ENCODE measurements at regions not wholly inside any gene's neighbourhood (a gene's known extent, or its start where the extent isn't known, plus 50 kb on each side); places are given as distances from the start of the nearest gene placed in this dataset.

DNA sequence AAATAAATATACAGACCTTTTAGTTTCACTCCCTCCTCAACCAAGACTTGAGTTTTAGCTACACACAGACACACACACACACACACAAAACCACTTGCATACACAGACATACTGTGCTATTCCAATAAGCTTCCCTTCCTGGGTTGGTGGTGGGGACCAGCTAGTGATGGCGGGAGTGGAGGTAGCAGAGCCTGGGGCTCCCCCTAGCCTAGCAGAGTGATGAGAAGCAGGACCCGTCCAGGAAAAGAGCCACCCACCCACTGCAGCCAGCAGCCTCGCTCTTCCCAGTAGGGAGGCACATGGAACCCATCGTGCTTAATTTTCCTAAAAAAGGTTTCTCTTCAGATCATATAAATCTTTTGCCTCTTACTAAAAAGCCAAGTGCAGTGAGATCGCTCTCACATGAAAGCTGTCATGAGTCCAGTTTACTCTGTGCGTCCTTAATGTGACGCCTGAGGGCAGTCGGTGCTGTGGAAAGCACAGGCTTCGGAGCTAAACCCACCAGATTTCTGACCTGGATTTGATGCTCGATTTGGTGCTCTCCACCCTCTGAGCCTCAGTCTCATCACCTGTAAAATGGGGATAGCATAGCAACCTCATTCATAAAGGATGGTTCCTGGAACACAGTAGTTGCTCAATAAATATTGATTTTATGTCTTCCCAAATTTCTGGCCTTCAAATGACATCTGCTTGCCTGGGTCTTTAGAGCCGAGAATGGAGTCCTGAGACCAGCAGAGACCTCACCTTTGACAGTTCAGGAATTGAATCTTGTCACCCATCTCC, 60.1 kb upstream of the YWHAQ start:
- TF ChIP-seq, protein P1, sequence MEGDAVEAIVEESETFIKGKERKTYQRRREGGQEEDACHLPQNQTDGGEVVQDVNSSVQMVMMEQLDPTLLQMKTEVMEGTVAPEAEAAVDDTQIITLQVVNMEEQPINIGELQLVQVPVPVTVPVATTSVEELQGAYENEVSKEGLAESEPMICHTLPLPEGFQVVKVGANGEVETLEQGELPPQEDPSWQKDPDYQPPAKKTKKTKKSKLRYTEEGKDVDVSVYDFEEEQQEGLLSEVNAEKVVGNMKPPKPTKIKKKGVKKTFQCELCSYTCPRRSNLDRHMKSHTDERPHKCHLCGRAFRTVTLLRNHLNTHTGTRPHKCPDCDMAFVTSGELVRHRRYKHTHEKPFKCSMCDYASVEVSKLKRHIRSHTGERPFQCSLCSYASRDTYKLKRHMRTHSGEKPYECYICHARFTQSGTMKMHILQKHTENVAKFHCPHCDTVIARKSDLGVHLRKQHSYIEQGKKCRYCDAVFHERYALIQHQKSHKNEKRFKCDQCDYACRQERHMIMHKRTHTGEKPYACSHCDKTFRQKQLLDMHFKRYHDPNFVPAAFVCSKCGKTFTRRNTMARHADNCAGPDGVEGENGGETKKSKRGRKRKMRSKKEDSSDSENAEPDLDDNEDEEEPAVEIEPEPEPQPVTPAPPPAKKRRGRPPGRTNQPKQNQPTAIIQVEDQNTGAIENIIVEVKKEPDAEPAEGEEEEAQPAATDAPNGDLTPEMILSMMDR (IDR thresholded peaks at IDR 0.05), result no peak
- TF ChIP-seq POLR2A (IDR thresholded peaks at IDR 0.05) (no peak), POLR2AphosphoS5 (IDR thresholded peaks at IDR 0.05) (no peak), EP300 (IDR thresholded peaks at IDR 0.05; ENCODE audit: low read depth) (no peak)
